ENCODE measurements at regions not wholly inside any gene's neighbourhood (a gene's known extent, or its start where the extent isn't known, plus 50 kb on each side); places are given as distances from the start of the nearest gene placed in this dataset.

DNA sequence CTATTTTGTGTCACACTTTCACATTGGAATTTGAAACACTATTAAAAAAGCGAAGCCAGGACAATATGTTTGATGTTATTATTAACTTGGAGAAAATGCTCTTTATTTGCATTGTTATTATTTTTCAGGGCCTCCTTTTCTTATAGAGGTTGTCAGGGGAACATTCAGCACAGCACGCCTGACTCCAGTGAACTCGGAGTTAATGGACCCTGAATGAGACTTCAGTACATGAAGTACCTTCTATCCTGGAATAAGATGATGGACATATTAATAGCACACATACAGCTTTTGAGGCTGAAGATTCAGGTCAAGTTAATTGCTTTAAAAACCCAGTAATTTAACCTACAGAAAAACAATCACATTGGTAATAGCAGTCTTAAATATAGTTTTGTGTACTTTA is 652.9 kb downstream of the SEMA5A start:
- H3K36me3 ChIP-seq (ENCODE audit: control insufficient read depth, insufficient read depth, low read length), result no peaks in the 10 kb centered on the region
- no peak overlapping the region for H3K9ac ChIP-seq (ENCODE audit: insufficient read depth, low read length)
- H2AFZ ChIP-seq (ENCODE audit: low read length), result no peak overlapping the region
- H3K9me3 ChIP-seq (ENCODE audit: control insufficient read depth, insufficient read depth, low read depth, low read length), result no peaks in the 10 kb centered on the region
- H3K27me3 ChIP-seq (ENCODE audit: control insufficient read depth, insufficient read depth, low read length), result no peaks in the 10 kb centered on the region
- H3K4me3 ChIP-seq (replicated peaks in 1 of 4; ENCODE audit: control extremely low read depth in 1 of 4, insufficient read depth in 1 of 4, low read depth in 3 of 4, low read length in 4 of 4), result no peak overlapping the region
- no peaks in the 10 kb centered on the region for H4K20me1 ChIP-seq (ENCODE audit: control insufficient read depth, extremely low read depth, insufficient read depth, low read length)
- H3K27ac ChIP-seq (ENCODE audit: insufficient read depth, low read length), result no peak overlapping the region
- H3K4me2 ChIP-seq (ENCODE audit: extremely low read depth, insufficient read depth, low read length), result no peak overlapping the region
- no peak for DNase-seq (ENCODE audit: low read depth in 2 of 2)
- H3K79me2 ChIP-seq (ENCODE audit: control insufficient read depth, insufficient read depth, low read length), result no peaks in the 10 kb centered on the region
- H3K4me1 ChIP-seq (ENCODE audit: control insufficient read depth, extremely low read depth, insufficient read depth, low read length), result peaks cover 4% of the 10 kb centered on the region
- no peak for TF ChIP-seq EZH2 (IDR thresholded peaks at IDR 0.05; ENCODE audit: low read length, missing control alignments)
- TF ChIP-seq, protein P1, sequence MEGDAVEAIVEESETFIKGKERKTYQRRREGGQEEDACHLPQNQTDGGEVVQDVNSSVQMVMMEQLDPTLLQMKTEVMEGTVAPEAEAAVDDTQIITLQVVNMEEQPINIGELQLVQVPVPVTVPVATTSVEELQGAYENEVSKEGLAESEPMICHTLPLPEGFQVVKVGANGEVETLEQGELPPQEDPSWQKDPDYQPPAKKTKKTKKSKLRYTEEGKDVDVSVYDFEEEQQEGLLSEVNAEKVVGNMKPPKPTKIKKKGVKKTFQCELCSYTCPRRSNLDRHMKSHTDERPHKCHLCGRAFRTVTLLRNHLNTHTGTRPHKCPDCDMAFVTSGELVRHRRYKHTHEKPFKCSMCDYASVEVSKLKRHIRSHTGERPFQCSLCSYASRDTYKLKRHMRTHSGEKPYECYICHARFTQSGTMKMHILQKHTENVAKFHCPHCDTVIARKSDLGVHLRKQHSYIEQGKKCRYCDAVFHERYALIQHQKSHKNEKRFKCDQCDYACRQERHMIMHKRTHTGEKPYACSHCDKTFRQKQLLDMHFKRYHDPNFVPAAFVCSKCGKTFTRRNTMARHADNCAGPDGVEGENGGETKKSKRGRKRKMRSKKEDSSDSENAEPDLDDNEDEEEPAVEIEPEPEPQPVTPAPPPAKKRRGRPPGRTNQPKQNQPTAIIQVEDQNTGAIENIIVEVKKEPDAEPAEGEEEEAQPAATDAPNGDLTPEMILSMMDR (conservative IDR thresholded peaks at IDR 0.05 in 1 of 2, IDR thresholded peaks at IDR 0.05 in 1 of 2; ENCODE audit: low read depth in 1 of 2, low read length in 2 of 2), result no peak

DNA sequence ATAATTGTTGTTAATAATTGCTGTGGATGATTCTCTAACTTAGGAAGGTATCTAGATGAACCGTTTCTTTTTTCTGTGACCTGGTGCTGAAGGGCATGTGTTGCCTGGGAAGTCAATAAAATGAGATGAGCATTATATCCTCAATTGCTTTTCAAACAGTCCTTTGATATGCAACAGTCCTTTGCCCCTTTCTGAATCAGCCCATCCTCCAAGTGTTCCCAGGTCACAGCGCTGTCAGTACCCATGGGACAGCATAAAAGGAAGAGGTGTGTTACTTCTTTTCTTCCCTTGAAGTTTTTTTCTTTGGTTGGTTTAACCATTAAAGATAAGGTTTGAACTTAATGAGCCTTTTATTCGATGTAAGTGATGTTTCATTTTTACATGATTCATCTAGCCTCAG is 651.8 kb downstream of the SEMA5A start:
- no peak overlapping the region for H3K4me3 ChIP-seq (replicated peaks in 1 of 4; ENCODE audit: control extremely low read depth in 1 of 4, insufficient read depth in 1 of 4, low read depth in 3 of 4, low read length in 4 of 4)
- H2AFZ ChIP-seq (ENCODE audit: low read length), result no peak overlapping the region
- TF ChIP-seq, protein P1 (conservative IDR thresholded peaks at IDR 0.05 in 1 of 2, IDR thresholded peaks at IDR 0.05 in 1 of 2; ENCODE audit: low read depth in 1 of 2, low read length in 2 of 2), result no peak
- TF ChIP-seq EZH2 (IDR thresholded peaks at IDR 0.05; ENCODE audit: low read length, missing control alignments), result no peak
- no peak overlapping the region for H3K4me2 ChIP-seq (ENCODE audit: extremely low read depth, insufficient read depth, low read length)
- no peaks in the 10 kb centered on the region for H3K36me3 ChIP-seq (ENCODE audit: control insufficient read depth, insufficient read depth, low read length)
- no peaks in the 10 kb centered on the region for H3K79me2 ChIP-seq (ENCODE audit: control insufficient read depth, insufficient read depth, low read length)
- H3K27ac ChIP-seq (ENCODE audit: insufficient read depth, low read length), result no peak overlapping the region
- no peak for DNase-seq (ENCODE audit: low read depth in 2 of 2)
- H3K4me1 ChIP-seq (ENCODE audit: control insufficient read depth, extremely low read depth, insufficient read depth, low read length), result peaks cover 4% of the 10 kb centered on the region
- no peaks in the 10 kb centered on the region for H3K9me3 ChIP-seq (ENCODE audit: control insufficient read depth, insufficient read depth, low read depth, low read length)
- no peaks in the 10 kb centered on the region for H4K20me1 ChIP-seq (ENCODE audit: control insufficient read depth, extremely low read depth, insufficient read depth, low read length)
- no peaks in the 10 kb centered on the region for H3K27me3 ChIP-seq (ENCODE audit: control insufficient read depth, insufficient read depth, low read length)
- H3K9ac ChIP-seq (ENCODE audit: insufficient read depth, low read length), result no peak overlapping the region

DNA sequence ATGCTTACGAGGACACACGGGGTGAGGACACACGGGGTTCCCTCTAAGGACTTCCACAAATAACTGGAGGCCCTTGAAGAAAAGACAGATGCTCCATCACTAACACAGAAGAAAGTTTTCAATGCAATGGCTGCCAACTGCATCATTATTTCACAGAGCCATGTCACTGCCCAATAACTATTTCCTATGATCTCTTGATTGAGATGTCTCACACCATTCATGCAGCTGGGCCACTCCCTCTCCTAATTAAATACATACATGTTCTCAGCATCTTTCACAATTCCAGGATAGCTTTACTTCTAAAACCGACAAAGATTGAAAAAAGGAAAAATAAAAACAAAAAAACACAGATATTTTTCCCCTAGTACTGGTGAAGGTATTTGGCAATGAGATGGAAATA is 650.8 kb downstream of the SEMA5A start:
- no peak overlapping the region for H3K4me2 ChIP-seq (ENCODE audit: extremely low read depth, insufficient read depth, low read length)
- H2AFZ ChIP-seq (ENCODE audit: low read length), result no peak overlapping the region
- H4K20me1 ChIP-seq (ENCODE audit: control insufficient read depth, extremely low read depth, insufficient read depth, low read length), result no peaks in the 10 kb centered on the region
- no peaks in the 10 kb centered on the region for H3K79me2 ChIP-seq (ENCODE audit: control insufficient read depth, insufficient read depth, low read length)
- TF ChIP-seq, protein P1 (conservative IDR thresholded peaks at IDR 0.05 in 1 of 2, IDR thresholded peaks at IDR 0.05 in 1 of 2; ENCODE audit: low read depth in 1 of 2, low read length in 2 of 2), result no peak
- no peak for TF ChIP-seq EZH2 (IDR thresholded peaks at IDR 0.05; ENCODE audit: low read length, missing control alignments)
- no peak for DNase-seq (ENCODE audit: low read depth in 2 of 2)
- no peaks in the 10 kb centered on the region for H3K36me3 ChIP-seq (ENCODE audit: control insufficient read depth, insufficient read depth, low read length)
- peaks cover 4% of the 10 kb centered on the region for H3K4me1 ChIP-seq (ENCODE audit: control insufficient read depth, extremely low read depth, insufficient read depth, low read length)
- no peak overlapping the region for H3K9ac ChIP-seq (ENCODE audit: insufficient read depth, low read length)
- H3K27ac ChIP-seq (ENCODE audit: insufficient read depth, low read length), result no peak overlapping the region
- H3K27me3 ChIP-seq (ENCODE audit: control insufficient read depth, insufficient read depth, low read length), result no peaks in the 10 kb centered on the region
- no peak overlapping the region for H3K4me3 ChIP-seq (replicated peaks in 1 of 4; ENCODE audit: control extremely low read depth in 1 of 4, insufficient read depth in 1 of 4, low read depth in 3 of 4, low read length in 4 of 4)
- no peaks in the 10 kb centered on the region for H3K9me3 ChIP-seq (ENCODE audit: control insufficient read depth, insufficient read depth, low read depth, low read length)

Data from fibroblast of lung (primary cell).